Transverse colon (tissue), 4 donors: ENCODE measurements at regions not wholly inside any gene's neighbourhood (a gene's known extent, or its start where the extent isn't known, plus 50 kb on each side); places are given as distances from the start of the nearest gene placed in this dataset.
A peak's percentile ranks its signal among the peaks of the same experiment; 100 is the strongest.

Experiments
- DNase-seq: peaks from one replicate; pipeline ENCODE4 v3.0.0-alpha.2; 2019
- H3K27ac ChIP-seq, 4 donors: fragments of 200-600 bp; sonication (generic); 2 replicates each; pipeline ENCODE4 v1.5.1; 2016 to 2018; ENCODE audit warnings: inconsistent platforms in 4 of 4
- H3K27me3 ChIP-seq: fragments of 200-600 bp; sonication (generic); 2 replicates; pipeline ENCODE4 v1.5.1; 2017; ENCODE audit warnings: inconsistent platforms
- H3K36me3 ChIP-seq, 4 donors: fragments of 200-600 bp; sonication (generic); 2 replicates each; pipeline ENCODE4 v1.5.1; 2017 to 2019; ENCODE audit warnings: inconsistent platforms in 4 of 4
- H3K4me1 ChIP-seq, 4 donors: fragments of 200-600 bp; sonication (generic); 2 replicates each; pipeline ENCODE4 v1.5.1; 2017 to 2020; ENCODE audit warnings: inconsistent platforms in 4 of 4
- H3K4me3 ChIP-seq, 4 donors: fragments of 200-600 bp; sonication (generic); 1 replicate in 1 of 4; 2 replicates in 3 of 4; pipeline versions ENCODE4 v1.5.1 to v1.6.1; 2017 to 2019; ENCODE audit warnings: inconsistent platforms in 4 of 4
- H3K9me3 ChIP-seq, 2 donors: fragments of 200-600 bp; sonication (generic); 2 replicates each; pipeline ENCODE4 v1.5.1; 2017 to 2019; ENCODE audit warnings: inconsistent platforms in 2 of 2
- CTCF ChIP-seq, 5 experiments: fragments of 200-600 bp in 3 of 5; fragments of 450-650 bp in 2 of 5; sonication (generic) in 3 of 5; IDR thresholded peaks; 1 replicate in 2 of 5; 2 replicates in 3 of 5; pipeline ENCODE4 v1.5.1; 2016 to 2017; ENCODE audit warnings: antibody characterized with exemption in 5 of 5, inconsistent platforms in 3 of 5, mild to moderate bottlenecking in 2 of 5, moderate library complexity in 1 of 5
- EP300 ChIP-seq: sonication (generic); formaldehyde crosslinking; IDR thresholded peaks from one replicate; pipeline ENCODE4 v1.6.1; 2017; ENCODE audit warnings: antibody characterized with exemption, low read depth
- POLR2A ChIP-seq: fragments of 450-650 bp; IDR thresholded peaks from one replicate; pipeline ENCODE4 v1.6.1; 2016; ENCODE audit warnings: antibody characterized with exemption, mild to moderate bottlenecking, moderate library complexity
- POLR2AphosphoS5 ChIP-seq, 3 donors: sonication (generic); formaldehyde crosslinking; IDR thresholded peaks; one replicate each; pipeline ENCODE4 v1.6.1; 2016; ENCODE audit warnings: antibody characterized with exemption in 3 of 3
- WGBS, 2 donors: methylation state at CpG; one replicate each; pipeline ENCODE4 v1.1.5; 2018; ENCODE audit warnings: low coverage in 1 of 2; 5-methylcytosine and 5-hydroxymethylcytosine counted together
- in situ Hi-C, 4 donors: fragments of 200-750 bp; cut with MboI; loops; one replicate each; pipeline versions ENCODE4 v1.15.0 to v1.15.1; 2017; ENCODE audit warnings: low sequenced_read_pairs in 3 of 4, low pct_ligation_motif_present in 1 of 4, low pct_unique_long_range_greater_than_20kb in 1 of 4
- intact Hi-C: fragments of 100-400 bp; cut with DNase I; formaldehyde crosslinking; loops from one replicate; pipeline ENCODE4 v1.15.1; 2023; ENCODE audit warnings: low total_unique reads
- small RNA-seq, 4 donors: library from RNA; depleted of rRNA; stranded (forward); fragments of <200 nt; gene quantifications; one replicate each; pipeline ENCODE3, GENCODE V24; 2016

- intact Hi-C loops: no loop called here
- Histone ChIP-seq H3K36me3 (no peaks in the 10 kb centered on the region), H3K9me3 (no peaks in the 10 kb centered on the region), H3K4me3 (no peak overlapping the region), H3K4me1 (peaks cover 0 to 27% (median 3%) of the 10 kb centered on the region in 4 donors), H3K27ac (peak overlapping the region in 1 of 4 donors; percentile 15), H3K27me3 (no peaks in the 10 kb centered on the region)
- WGBS, 2 donors: 74 to 86% methylated on average over 1 to 3 of the region's 3 CpGs
- TF ChIP-seq POLR2AphosphoS5 (IDR thresholded peaks at IDR 0.05) (no peak), POLR2A (no peak), CTCF (IDR thresholded peaks at IDR 0.05) (no peak), EP300 (no peak)
- in situ Hi-C loops: no loop called here
- no peak for DNase-seq
Observed at GRCh38 chr1:185368313-185368855, 51.3 kb upstream of the IVNS1ABP start.

GRCh38 chr1:185367218-185367617 is 50.2 kb upstream of the IVNS1ABP start:
- H3K4me1 ChIP-seq: peaks cover 0 to 27% (median 3%) of the 10 kb centered on the region in 4 donors

More at GRCh38 chr1:185367218-185367617, 50.2 kb upstream of the IVNS1ABP start:
- peak overlapping the region in 2 of 4 donors; percentile 55 to 72 for H3K27ac ChIP-seq
- no peaks in the 10 kb centered on the region for H3K27me3 ChIP-seq
- in situ Hi-C loops: no loop called here
- 89 to 95% methylated on average over 5 to 6 of the region's 6 CpGs for WGBS, 2 donors
- H3K36me3 ChIP-seq: no peaks in the 10 kb centered on the region
- no peaks in the 10 kb centered on the region for H3K9me3 ChIP-seq
- TF ChIP-seq EP300 (no peak), POLR2A (no peak), CTCF (IDR thresholded peaks at IDR 0.05) (no peak), POLR2AphosphoS5 (IDR thresholded peaks at IDR 0.05) (no peak)
- intact Hi-C loops: no loop called here
- H3K4me3 ChIP-seq: no peak overlapping the region
- DNase-seq: no peak

Small RNA genes in the stretch of these regions (small RNA-seq; reads per million reads assigned to genes)
- gene MCRIP2P2: 0 to 0.14 (median 0) reads per million in 4 donors
- gene RF00019: 0 reads per million in 4 donors
- gene RNU7-183P: 0 reads per million in 4 donors
